GM19328 (cell line): ENCODE measurements at regions not wholly inside any gene's neighbourhood (a gene's known extent, or its start where the extent isn't known, plus 50 kb on each side); places are given as distances from the start of the nearest gene placed in this dataset.

Experiments
- ATAC-seq: cut with Tn5 transposase; IDR thresholded peaks from one replicate; pipeline ENCODE4 v1.9.1; 2021; ENCODE audit warnings: mild to moderate bottlenecking, moderate library complexity; ENCODE audit not compliant: unreplicated experiment

GRCh38 chr1:239268941-239269340, 117.4 kb upstream of the CHRM3 start:
- ATAC-seq, result no peak

- ATAC-seq, result no peak
Measured at GRCh38 chr1:239268007-239268406, 118.4 kb upstream of the CHRM3 start.

- no peak for ATAC-seq
Measured at GRCh38 chr1:239263801-239264200, 122.6 kb upstream of the CHRM3 start.

- ATAC-seq, result no peak
Measured at GRCh38 chr1:239262538-239262937, 123.8 kb upstream of the CHRM3 start.

GRCh38 chr1:239261521-239261920, 124.8 kb upstream of the CHRM3 start:
- ATAC-seq, result no peak

GRCh38 chr1:239260842-239261241, 125.5 kb upstream of the CHRM3 start:
- ATAC-seq, result no peak

GRCh38 chr1:239255628-239256160, 130.7 kb upstream of the CHRM3 start:
- ATAC-seq, result no peak

- no peak for ATAC-seq
Measured at GRCh38 chr1:239254999-239255398, 131.4 kb upstream of the CHRM3 start.

GRCh38 chr1:239253032-239253431, 133.3 kb upstream of the CHRM3 start:
- ATAC-seq, result no peak

GRCh38 chr1:239250353-239251035, 135.9 kb upstream of the CHRM3 start:
- no peak for ATAC-seq

- ATAC-seq, result no peak
Measured at GRCh38 chr1:239247285-239247684, 139.1 kb upstream of the CHRM3 start.

GRCh38 chr1:239244084-239244483, 142.3 kb upstream of the CHRM3 start:
- no peak for ATAC-seq

- ATAC-seq, result no peak
Measured at GRCh38 chr1:239243006-239243405, 143.4 kb upstream of the CHRM3 start.

GRCh38 chr1:239242404-239242803, 144.0 kb upstream of the CHRM3 start:
- ATAC-seq, result no peak

- ATAC-seq, result no peak
Measured at GRCh38 chr1:239240736-239241135, 145.6 kb upstream of the CHRM3 start.

- ATAC-seq, result no peak
Measured at GRCh38 chr1:239239529-239239928, 146.8 kb upstream of the CHRM3 start.

- ATAC-seq, result no peak
Measured at GRCh38 chr1:239237912-239238311, 148.5 kb upstream of the CHRM3 start.

GRCh38 chr1:239233626-239234025, 152.7 kb upstream of the CHRM3 start:
- ATAC-seq, result no peak

- ATAC-seq, result no peak
Measured at GRCh38 chr1:239232921-239233320, 153.4 kb upstream of the CHRM3 start.

- ATAC-seq, result no peak
Measured at GRCh38 chr1:239228451-239228850, 157.9 kb upstream of the CHRM3 start.

GRCh38 chr1:239225396-239225795, 161.0 kb upstream of the CHRM3 start:
- no peak for ATAC-seq

GRCh38 chr1:239224100-239224499, 162.3 kb upstream of the CHRM3 start:
- ATAC-seq, result no peak

- ATAC-seq, result no peak
Measured at GRCh38 chr1:239222999-239223398, 163.4 kb upstream of the CHRM3 start.
